SW 1271 (cell line): ENCODE measurements at regions not wholly inside any gene's neighbourhood (a gene's known extent, or its start where the extent isn't known, plus 50 kb on each side); places are given as distances from the start of the nearest gene placed in this dataset.

Experiments used
- DNase-seq, 2 experiments: peaks; one replicate each; lab custom pipeline; 2025; lab: John Stamatoyannopoulos, UW

DNA sequence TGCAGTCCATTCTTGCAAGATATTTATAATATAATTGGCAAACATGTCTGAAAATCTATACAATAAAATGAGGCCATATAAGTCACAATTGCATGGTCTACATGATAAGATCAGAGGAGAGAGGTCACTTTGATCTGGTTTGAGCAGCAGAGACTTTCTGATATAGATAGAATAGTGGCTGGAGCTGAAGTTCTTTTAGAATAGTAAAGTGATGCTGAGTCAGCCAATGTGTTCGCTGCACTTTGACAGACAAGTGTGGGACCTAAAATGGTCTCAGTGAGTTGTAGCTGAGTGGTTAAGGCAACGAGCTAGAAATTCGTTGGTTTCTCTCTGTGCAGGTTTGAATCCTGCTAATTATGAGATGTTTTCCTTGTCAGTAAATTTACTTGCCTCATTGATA is 257.0 kb upstream of the C11orf87 start:
- no peak for DNase-seq

- DNase-seq, result no peak
Observed at GRCh38 chr11:109166441-109166840, 255.5 kb upstream of the C11orf87 start.

GRCh38 chr11:109173504-109173903 is 248.5 kb upstream of the C11orf87 start:
- no peak for DNase-seq

DNA sequence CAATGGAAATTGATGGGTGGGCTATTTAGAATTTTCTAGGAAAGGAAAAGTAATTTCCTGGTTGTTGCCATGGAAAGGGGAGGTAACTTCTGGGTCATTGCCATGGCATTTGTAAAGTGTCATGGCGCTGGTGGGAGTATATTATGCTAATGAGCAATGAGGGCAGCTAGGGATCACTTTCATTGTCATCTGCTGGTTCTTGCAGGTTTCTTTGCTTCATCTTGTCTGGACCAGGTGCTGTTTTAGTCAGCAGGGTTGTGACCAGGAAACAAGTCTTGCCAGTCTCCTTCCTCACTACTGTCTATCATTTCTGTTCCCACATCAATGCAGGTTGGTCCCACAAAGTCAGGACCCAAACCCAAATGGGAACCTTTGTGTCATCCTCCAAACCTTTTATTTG is 237.6 kb upstream of the C11orf87 start:
- no peak for DNase-seq

- no peak for DNase-seq
Observed at GRCh38 chr11:109192864-109193263, 229.1 kb upstream of the C11orf87 start.

- DNase-seq, result no peak
Observed at GRCh38 chr11:109193880-109194279, 228.1 kb upstream of the C11orf87 start.

GRCh38 chr11:109196016-109196415 is 226.0 kb upstream of the C11orf87 start:
- DNase-seq, result no peak

- DNase-seq, result no peak
Observed at GRCh38 chr11:109197656-109198055, 224.3 kb upstream of the C11orf87 start.

DNA sequence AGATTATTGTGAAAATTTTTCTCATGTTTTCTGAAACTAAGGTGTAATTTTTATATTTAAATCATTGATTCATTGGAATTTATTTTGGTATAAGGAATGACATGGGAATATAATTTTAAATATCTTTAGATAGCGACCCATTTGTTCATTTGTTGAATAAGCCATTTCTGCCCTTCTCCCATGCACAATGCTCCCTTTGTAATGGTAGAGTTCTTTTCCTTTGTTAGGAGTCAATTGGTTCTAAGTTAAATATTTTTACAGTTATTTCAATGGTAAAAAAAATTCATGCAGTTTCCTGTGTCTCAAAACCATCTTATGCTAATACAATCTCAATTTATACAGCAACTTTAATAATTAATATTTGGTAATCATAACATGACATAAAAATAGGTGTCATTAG is 218.8 kb upstream of the C11orf87 start:
- no peak for DNase-seq

GRCh38 chr11:109205312-109205711 is 216.7 kb upstream of the C11orf87 start:
- no peak for DNase-seq

- no peak for DNase-seq
Observed at GRCh38 chr11:109208121-109208520, 213.9 kb upstream of the C11orf87 start.

- DNase-seq, result no peak
Observed at GRCh38 chr11:109209572-109209971, 212.4 kb upstream of the C11orf87 start.

DNA sequence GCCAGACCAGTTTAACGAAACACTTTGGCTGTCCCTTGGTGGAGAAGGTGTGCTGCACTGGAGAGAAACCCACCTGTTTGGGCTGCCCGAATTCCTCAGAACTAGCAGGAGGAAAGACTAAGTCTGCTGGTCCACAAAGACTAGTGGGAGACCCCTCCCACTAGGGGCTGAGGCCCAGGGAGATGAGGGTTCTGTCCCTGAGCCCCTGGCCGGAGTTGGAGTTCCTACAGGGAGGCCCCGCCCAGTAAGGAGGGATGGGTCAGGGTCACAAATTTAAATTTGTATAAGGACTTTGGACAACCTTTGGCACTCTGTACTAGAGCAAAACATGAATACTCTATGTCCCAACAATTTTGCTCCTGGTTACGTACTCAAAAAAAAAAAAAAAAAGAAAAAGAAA is 200.8 kb upstream of the C11orf87 start:
- DNase-seq, result no peak

- DNase-seq, result no peak
Observed at GRCh38 chr11:109222761-109223160, 199.2 kb upstream of the C11orf87 start.

- DNase-seq, result no peak
Observed at GRCh38 chr11:109223451-109223850, 198.5 kb upstream of the C11orf87 start.

- DNase-seq, result no peak
Observed at GRCh38 chr11:109229682-109230081, 192.3 kb upstream of the C11orf87 start.

GRCh38 chr11:109236188-109236587 is 185.8 kb upstream of the C11orf87 start:
- no peak for DNase-seq

DNA sequence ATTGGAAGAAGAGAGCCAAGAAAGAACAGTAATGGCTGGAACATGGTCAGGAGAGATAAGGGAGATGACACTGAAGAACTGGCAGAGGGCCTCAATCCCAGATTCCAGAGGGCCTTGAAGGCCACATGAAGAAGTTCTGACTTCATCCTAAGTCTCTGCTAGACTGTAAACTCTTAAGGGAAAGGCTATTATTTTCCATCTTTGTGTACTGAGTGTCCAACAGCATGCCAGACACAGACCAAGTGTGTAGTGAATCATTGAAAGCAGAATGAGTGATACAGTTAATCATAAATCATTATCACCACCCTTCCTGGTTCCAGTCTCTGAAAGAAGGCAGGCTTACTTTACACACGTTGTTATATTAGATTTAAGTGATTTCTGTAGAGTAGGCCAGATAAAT is 185.3 kb upstream of the C11orf87 start:
- DNase-seq, result no peak

DNA sequence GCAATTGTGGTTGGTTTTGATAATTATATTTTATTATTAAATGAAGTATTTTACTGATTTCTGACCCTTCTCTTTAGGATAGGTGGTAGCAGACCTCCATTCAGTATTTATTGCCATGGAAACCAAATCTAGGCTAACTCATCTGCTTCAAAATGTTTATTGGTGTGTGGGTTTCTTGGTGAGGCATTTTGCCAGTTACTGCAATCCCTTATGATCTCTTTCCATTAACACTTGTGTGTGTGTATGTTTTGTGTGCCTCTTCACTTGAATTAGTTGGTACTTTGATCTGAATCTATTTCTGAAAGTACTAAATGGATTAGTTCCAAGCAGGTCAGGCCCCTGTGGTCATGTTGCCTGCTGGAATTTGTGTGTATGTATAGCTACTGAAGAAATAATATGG is 184.4 kb upstream of the C11orf87 start:
- DNase-seq, result no peak

DNA sequence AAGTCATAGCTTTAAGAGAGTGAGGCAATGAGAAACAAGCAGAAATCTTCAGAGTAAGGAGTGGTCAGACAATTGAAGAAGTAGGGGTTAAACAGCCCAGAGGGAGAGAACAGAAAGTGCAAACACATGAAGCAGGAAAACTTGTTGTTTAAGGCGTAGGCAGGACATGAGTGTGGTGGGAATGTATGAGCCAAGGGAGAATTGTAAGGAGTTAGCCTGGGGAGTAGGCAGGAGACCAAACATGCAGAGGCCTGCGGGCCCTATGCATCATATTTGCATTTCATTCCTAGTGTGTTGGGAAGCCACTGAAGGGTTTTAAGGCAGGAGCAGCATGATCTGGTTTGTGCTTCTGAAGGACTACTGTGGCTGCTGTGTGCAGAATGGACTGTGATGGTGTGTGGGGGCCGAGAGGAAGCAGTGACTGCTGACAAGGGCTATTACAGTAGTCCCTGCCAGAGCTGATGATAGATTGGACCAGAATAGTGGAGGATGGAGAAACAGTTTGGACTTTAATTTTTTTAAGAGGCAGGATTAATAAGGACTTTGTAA is 179.9 kb upstream of the C11orf87 start:
- no peak for DNase-seq

DNA sequence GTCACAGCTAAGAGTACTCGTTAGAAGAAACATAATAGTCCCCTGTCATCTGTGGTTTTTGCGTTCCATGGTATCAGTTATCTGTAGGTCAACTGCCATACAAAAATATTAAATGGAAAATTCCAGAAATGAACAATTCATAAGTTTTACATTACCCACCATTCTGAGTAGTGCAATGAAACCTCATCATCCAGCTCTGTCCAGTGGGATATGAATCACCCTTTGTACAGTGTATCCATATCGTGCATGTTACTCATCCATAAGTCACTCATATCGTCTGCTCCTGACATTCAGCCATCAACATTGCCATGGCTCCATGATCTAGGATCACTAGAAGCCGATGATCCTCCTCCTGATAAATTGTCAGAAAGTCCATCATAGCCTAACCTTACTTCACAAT is 174.9 kb upstream of the C11orf87 start:
- no peak for DNase-seq

DNA sequence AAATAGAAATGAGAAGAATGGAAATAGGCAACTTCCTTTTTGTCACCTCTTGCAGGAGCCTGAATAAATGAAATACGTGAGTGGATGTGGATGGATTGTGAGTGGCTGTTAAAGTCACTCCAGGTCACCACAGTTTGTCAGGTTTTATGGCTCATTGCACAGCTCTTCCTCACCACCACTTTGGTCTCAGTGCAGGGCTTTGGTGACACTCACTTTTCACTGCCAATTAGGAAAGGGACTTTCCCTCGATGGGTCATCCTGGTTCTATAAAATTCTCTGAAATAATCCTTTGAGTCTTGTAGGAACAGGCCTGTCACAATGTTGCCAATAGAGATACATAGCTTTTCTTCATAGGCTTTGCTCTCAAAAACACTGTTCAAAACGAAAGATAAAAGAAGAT is 172.4 kb upstream of the C11orf87 start:
- no peak for DNase-seq

- no peak for DNase-seq
Observed at GRCh38 chr11:109251230-109251629, 170.8 kb upstream of the C11orf87 start.

- no peak for DNase-seq
Observed at GRCh38 chr11:109264128-109264527, 157.9 kb upstream of the C11orf87 start.
